A673 (cell line): ENCODE measurements at regions not wholly inside any gene's neighbourhood (a gene's known extent, or its start where the extent isn't known, plus 50 kb on each side); places are given as distances from the start of the nearest gene placed in this dataset.

ENCODE experiments used
- CTCF ChIP-seq: fragments of 300-800, 200-600 bp; sonication (generic); conservative IDR thresholded peaks from 2 replicates; pipeline ENCODE4 v1.5.1; 2017; ENCODE audit warnings: low read depth, mild to moderate bottlenecking, antibody characterized with exemption, low read length, moderate library complexity, mixed read lengths
- EZH2 ChIP-seq: fragments of 200-600 bp; sonication (generic); IDR thresholded peaks from 2 replicates; pipeline ENCODE4 v1.6.1; 2017; ENCODE audit warnings: borderline replicate concordance, low read depth, mild to moderate bottlenecking, mixed read lengths, antibody characterized with exemption, low read length; ENCODE audit not compliant: poor library complexity, severe bottlenecking

- TF ChIP-seq CTCF (no peak), EZH2 (no peak)
These were observed 171.2 kb downstream of the TTC8 start for GRCh38 chr14:88995437-88996198.
